Activated naive CD4-positive, alpha-beta T cell treated with anti-CD3 and anti-CD28 coated beads, Interleukin-2, amount 50 U/mL, for 16 hours (primary cell): ENCODE measurements at regions not wholly inside any gene's neighbourhood (a gene's known extent, or its start where the extent isn't known, plus 50 kb on each side); places are given as distances from the start of the nearest gene placed in this dataset.

Source experiments
- DNase-seq: peaks from one replicate; pipeline ENCODE4 v3.0.0-alpha.2; 2020

DNA sequence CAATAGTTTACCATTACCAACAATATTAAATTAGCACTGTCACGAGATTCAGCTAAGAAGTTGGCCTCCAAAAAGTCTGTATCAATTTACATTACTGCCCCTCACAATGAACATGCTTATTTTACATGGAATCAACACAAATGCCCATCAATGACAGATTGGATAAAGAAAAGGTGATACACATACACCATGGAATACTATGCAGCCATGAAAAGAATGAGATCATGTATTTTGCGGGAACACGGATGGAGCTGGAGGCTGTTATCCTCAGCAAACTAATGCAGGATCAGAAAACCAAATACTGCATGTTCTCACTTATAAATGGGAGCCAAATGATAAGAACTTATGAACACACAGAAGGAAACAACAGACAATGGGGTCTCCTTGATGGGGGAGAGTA, 211.8 kb upstream of the RREB1 start:
- DNase-seq, result no peak

DNA sequence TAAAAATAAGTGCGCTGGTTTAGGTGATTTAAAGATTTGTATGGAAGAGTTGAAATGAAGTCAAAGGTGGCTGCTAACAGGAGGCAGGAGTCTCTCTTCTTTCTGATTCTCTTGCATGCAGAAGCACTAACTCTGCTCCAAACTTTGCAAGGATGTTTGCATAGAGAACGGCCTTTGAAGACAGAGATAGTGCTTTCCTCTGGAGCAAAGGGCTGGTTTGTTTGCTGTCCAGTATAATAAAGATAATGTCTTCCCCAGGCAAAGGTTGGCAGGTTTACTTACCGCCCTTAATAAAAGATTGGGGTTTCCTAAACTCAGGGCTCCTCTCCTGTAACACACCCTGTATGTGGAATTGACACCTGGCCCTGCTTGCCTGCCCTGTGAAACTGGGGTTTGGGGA, 210.6 kb upstream of the RREB1 start:
- no peak for DNase-seq

DNA sequence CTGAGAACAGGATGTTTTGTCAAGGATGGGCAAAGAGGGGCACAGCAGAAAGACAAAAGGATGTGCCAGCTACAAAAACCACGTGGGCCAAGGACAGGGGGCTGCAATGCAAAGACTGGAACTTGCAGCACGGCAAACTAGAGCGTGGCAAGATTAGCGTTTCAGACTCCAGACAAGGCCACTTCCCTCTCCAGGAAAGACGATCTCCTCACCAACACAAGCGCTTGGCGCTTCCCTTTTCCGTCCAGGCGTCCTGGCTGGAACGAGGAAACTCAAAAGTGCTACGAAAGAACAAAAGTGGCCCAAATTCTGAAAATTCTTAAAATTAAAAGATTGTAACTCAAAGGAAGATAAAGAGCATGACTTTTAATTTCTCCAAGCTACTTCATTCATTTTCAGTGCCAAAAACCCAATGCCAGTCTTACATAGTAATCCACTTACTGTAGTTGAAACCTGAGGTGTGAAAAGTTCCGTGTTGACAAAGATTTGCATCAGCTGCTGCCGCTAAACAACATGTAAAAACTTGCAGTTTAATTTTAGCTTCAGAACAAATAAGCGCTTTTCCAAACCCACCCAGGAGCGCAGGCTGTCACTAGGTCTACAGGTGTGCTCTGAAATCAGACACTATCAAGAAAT, 207.1 kb upstream of the RREB1 start:
- no peak for DNase-seq

DNA sequence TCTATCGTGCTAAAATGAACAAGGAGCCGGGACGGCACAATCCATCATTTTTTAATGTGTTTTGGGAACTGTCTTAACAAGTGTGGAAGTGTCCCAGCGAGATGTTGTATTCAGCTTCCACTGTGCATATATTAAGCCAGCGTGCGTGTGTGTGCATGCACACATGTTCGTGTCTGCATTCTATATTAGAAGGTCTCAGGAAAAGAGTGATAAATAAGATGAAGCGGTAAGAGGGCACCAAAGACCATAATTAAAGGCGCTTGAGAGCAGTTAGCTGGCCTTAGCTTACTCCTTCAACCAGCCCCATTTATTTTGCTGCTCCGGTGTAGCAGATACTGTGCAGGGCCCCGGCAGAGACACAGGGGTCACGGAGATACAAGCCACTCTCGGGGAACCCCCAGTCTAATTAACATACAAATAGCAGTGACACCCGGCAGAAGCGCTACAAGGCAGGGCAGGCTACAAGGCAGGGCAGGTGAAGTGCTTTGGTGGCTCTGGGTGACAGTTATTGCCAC, 206.5 kb upstream of the RREB1 start:
- no peak for DNase-seq

DNA sequence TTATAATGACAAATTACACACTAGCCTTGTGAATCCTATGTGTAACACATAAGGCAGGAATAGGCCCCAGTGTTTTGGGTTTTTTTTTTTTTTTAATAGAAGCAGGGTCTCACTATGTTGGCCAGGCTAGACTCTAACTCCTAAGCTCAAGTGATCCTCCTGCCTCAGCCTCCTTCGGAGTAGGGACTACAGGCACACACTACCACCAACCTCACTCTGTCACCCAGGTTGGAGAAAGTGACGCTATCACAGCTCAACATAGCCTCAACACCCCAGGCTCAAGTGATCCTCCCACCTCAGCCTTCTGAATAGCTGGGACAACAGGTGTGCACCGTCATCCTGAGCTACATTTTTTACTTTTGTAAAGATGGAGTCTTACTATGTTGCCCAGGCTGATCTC, 205.8 kb upstream of the RREB1 start:
- DNase-seq, result no peak

DNA sequence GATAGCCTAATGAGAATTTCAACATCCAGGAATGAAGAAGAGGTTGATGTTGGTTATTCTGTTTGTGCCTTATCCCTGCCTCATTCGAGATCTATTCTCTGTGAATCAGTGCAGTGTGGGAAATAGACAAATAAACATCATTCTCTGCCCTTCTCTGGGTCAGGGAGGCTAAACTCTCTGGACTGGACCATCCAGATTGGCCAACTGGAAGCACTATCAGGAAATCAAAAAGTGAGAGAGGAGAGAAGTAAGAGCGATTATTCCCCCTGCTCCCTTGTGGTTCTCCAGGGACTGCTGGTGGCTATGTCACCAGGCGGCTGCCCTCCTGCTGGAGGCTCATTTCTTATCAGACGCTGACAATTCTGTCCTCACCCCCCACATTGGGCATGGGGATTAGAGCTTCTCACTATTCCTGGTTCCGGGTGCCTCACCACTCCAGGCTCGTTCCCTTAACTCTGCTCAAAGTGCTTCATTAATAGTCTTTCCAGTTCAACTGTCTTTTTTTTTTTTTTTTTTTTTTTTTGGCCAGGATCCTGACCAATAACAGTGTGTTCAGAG, 201.7 kb upstream of the RREB1 start:
- DNase-seq, result no peak

DNA sequence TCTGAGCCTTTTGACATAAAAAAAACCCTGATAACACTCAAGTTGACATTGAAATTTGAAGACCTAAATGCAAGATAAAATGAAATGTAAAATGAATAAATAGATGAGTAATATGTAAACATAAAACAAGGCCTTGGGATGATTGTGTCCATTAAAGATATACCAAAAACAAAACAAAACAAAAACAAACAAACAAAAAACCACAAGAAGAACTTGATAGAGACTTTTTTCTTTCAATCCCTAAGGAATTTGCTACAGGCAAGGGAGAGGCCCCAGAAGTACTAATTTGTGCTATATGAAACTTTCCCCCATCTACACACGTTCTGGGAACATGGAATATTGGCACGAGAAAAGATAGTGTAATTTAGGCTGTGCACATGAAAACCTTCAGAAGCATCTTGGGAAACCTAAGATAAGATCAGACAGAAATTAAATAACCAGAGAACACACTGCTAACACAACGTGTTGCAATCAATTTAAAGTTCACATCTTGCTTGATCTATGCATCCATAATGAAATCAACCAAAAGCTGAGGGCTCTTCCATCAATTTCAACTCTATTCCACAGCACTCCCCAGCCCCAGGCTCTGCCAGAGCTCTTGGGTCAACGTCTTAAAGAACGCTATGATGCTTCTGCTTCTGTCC, 201.1 kb upstream of the RREB1 start:
- DNase-seq, result no peak

DNA sequence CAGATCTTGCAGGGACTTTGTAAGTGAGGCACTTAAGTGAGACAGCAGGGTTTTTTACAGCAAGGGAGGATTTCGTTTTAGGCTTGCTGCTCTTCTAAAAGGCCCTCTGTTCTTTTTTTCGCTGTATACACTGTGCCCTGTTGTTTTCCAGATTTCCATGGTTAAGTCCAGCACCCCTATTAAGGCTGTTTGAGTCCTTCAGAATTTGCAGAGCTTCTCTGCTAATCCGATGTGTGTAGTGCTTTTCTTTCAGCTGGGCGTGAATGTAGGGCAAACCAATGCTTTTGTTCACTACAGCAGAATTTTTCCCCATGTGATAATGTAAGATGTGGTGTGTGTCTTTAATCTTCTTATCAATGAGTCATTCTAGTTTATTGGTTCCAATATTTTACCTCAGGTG, 200.5 kb upstream of the RREB1 start:
- DNase-seq, result no peak

DNA sequence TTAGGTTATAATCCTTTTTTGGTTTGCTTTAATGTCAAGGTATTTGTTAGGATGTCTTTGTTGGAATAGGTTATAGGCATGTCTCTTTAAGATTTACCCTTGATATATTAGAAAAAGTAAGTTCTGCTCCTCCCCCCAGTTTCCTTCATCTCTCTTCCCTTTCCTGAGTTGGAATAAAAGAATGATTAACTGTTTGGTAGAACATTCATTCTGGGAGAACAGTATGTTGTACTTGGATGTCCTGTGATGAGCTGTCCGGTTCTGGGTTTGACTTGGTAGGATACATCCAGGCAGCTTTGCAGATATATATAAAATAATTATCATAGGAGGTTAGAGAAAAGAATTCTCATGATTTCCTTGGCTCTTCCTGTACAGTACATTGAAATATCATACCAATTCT, 199.6 kb upstream of the RREB1 start:
- DNase-seq, result no peak

DNA sequence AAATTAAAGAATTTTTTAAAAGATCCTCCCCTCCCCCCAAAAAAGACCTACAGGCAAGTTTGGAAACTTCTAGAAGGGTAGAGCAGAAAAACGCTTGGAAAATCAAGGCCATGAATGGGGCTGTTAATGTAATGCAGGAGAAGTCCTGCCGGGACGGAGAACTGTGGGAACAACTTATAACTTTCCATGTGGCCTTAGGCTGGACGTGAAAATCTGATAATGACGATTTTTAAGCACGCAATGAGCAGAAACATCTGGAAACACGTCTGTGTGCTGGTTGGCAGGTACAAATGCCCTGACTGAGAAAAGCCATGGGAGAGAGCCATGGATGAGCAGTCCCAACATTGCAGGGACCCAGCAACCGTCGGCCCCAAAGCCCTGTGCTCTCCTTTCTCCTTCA, 198.7 kb upstream of the RREB1 start:
- no peak for DNase-seq

DNA sequence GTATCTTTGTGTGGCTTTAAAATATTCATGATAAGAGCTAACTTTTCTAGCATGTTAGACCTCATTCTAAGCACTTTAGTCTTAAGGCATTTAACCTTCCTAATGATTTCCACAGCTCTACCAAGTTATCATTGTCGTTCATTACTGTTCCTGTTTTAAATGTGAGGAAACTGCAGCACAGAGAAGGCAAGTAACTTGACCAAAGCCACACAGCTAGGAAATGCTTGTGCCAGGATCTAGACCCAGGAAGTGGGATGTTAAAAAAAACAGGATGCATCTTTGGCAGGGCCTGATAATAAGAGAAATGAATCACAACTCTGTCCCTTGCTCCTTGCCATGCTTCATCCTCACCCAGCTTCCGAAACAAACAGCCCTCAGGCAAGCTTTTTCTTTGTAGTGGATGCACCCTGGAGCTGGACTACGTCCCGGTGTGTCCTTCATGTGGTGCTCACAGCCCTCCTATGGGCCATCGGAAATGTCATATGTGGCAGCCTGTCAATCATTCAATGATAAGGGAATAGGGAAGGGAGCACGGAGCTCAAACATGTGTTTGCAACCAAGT, 196.9 kb upstream of the RREB1 start:
- no peak for DNase-seq

DNA sequence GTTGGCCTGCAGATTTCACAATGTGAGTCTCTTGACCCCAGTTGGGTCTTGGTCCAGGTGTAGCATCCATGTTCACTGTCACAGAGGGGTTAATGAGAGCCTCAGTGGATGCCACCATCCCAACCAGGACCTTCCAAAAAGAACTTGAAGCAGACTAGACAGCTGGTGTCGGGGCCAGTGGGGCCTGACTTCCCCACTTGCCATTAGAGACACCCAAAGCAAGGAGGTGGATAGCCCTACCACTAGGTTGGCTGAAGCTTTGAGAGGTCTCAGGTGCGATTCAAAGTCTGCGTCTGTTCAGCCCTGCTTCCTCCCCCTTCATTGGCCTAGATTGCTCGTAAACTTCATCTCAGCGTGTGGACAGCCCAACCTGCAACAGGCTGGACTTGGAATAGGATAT, 196.4 kb upstream of the RREB1 start:
- no peak for DNase-seq

DNA sequence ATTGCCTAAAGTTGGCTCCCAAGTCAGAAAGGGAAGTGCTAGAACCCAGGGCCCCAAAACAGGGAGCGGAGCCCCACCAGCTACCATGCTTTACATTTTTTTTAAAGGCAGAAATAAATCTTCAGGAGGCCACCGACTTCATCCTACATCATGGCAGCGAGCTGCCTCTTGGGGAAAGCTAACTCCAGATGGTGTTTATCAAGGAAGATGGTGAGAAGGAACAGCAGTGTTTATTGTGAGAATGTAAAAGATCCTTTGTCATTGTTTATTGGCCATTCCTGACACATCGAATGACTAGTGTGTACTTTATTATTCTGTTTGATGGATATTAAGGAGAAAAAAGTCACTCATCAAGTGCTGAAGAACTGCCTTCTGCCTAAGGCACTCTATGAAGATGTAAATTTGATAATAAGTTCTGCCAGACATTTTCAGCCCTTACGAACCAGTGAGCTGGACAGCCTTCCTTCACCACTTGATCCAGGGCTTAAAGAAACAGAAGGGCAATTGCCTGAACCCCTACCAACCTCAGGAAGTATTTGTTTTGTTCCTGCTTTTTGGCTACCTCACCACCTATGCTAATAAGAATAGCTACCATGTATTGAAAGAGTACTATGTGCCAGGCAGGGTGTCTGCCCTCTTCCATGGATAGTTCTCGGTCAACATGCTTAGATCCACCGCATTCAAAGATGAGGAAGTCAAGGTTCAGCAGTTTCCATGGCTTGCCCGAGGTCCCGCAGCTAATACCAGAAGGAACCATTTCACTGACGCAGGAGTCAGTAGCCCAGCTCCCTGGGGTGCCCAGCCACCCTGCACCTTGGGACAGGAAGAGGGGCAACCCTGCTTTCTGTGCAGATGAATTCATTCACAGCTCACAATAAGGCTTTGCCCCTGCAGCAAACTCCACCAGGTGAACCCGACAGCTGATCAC, 194.7 kb upstream of the RREB1 start:
- DNase-seq, result no peak

DNA sequence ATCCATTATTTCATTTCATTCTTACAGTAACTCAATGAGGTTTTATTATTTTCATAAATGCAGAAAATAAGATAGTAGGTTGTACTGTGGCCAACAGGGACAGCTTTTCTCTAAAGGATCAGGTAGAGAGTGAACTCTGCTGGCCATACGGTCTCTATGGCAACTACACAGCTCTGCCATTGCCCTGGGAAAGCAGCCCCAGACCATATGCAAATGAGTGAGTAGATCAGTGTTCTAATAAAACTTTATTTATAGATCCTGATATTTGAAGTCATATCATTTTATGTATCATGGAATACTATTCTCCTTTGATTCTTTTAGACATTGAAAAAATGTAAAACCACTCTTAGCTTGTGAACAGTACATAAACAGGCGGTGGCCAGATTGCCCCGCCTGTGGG, 192.5 kb upstream of the RREB1 start:
- DNase-seq, result no peak

DNA sequence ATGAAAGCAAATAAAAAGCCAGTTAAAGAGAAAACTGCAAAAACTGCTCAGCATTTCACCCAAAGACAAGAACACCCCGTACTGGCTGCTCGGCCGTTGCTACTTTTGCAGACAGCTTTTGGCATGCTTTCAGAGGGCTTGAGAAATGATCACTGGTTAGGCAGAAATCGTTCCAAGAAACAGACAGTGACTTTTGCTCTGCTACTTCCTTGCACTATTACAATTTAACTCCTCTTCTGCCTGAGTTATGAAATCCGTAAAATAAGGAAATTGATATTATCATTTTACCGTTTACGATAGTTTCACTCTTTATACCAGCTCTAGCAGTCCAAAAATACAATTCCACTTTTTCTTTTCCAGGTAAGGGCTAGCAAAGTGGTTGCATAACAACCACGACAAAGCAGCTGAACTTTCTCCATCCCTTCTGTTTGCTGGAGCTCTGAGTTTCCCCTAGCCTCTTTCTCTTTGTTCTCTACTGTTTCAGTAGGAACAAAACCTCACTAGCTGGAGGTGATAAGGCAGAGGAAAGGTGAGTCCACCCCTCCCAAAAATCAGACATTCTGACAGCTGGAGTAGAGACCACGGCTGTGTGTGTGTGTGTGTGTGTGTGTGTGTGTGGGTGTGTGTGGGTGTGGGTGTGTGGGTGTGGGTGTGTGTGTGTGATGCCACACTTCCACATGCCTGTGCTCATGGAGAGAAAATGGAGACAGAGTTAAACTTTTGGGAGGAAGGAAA, 191.8 kb upstream of the RREB1 start:
- DNase-seq, result no peak

DNA sequence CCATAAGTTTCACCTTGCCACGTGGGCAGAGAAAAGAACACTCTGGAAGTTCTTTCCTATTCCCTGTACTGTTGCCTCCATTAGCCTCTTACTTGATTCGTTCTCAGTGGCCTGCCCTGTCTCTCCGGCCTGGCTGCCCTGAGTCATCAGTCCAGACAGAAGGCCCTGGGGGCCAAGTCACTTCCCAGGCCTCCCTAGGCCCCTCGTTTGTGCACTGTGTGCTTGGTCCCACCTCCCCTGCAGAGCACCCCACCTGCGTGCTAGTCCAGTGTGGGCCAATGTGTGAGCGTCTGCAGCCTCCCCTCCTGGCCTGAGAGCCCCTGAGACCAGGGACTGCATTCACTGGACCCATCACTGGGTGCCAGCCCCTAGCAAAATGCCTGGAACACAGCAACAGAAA, 191.2 kb upstream of the RREB1 start:
- DNase-seq, result no peak

DNA sequence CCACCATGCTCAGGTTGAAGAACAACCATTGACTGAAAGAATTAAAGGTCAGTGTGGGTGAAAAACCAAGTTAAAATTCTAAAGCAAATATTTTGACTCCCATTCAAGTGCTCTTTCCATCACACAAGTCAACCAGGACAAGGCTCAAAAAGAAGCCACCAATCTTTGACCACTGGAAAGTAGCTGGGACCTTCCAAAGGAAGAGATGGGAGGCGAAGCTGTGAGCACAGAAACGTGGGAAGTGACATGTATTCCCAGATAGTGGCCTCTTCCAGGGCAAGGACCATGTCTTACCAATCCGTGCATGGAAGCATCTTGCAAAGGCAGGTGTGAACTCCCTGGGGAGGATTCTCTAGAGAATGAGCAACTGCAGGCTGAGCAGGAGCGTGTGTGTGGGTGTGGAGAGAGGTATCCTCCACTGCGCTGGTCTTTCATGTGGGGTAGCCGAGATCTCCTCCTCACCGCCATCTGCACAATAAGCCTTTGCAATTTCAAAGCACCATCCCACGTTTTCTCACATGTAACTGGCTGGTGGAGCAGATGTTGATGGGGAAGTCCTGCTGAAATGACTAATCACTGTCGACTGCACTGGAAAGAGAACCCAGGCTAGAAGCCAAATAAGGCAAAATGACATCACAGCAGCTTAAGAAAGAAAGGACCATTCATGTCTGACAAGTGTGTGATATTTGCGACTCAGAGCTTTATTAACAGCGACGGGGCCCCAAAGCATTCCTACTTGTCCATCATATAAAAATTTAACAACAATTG, 189.4 kb upstream of the RREB1 start:
- peak; percentile 87 for DNase-seq

DNA sequence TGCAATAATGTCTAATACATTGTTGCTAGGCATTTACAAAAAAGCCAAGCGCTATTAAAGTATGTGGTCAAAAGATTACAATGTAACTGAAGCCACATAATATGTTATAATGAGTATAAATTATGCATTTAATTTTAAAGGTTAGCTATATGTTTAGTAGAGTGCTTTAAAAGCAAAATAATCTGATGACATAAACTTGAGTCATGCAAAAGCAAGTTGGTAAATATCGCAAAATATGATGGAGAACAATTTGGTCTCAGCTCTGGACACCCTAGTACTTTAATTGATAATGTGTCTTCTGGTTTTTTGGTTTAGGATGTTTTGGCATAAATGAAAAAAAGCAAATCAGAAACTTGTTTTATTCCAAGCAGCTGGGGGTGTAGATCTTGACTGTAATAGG, 188.6 kb upstream of the RREB1 start:
- DNase-seq, result no peak

DNA sequence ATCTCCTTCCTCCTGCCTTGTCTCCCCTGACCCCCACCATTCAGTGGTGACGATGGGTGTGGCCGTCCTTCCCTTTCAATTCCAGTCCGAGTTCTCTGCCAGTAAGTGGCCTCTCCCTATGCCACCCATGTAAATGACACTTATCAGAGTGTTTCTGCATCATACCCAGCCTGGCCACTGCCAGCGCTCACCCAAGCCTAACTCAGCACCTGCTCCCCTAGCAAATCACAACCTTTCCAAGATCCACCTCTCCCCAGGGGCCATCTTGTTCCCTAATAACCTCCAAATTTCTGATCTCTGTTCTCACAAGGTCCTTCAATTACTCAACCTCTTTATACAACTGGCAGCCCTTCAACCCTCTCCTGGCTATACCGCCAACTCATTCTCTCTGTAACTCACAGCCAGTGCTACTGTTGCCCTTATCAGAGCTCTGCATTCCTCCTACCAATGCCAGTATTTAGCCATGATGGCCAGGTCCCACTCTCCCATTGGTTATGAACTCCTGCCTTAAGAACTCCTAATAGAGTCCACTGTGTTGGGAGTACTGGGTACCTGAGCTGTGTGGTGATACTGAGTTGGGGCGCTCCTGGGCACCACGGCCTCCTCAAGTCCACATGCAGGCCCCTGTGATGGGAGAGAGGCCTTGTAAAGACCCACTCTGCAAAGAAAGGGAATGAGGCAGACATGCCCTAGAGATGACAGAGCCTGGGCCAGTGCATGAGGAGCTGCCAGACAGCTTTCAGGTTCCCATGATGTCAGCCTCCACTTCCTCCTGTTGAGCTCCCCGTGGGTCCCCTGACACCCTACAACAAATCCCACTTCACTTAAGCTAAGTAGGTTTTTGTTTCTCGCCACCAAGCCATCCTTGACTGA, 187.4 kb upstream of the RREB1 start:
- DNase-seq, result no peak

DNA sequence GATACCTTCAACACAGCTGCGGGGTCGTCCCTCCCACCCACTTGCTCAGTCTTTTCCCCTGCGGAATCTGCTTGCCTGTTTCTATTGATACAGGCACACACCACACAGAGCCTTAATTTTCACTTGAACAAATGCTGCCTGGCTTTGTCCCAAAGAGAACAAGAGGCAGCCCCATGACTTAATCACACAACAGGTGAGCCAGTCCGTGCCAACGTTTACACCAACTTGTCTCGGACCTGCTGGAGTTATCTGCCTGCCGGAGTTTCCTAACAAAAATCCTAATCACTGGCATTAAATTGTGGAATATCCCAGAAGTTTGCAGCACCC, 186.8 kb upstream of the RREB1 start:
- no peak for DNase-seq

DNA sequence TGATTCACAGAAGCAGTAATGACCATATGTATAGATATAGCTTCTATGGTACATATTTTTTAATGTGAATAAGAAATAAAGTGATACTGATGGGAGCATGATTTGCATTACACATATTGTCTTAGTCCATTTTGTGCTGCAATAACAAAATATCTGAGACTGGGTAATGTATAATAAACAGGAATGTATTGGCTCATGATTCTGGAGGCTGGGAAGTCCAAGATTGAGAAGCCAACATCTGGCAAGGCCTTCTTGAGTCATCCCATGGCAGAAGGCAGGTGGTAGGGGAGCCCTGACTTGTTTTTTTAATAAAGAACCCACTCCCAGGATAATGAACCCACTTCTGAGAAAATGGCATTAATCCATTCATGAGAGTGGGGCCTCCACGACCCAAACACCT, 185.6 kb upstream of the RREB1 start:
- DNase-seq, result no peak
